Anterior cingulate cortex (tissue), 58 donors: ENCODE measurements at regions not wholly inside any gene's neighbourhood (a gene's known extent, or its start where the extent isn't known, plus 50 kb on each side); places are given as distances from the start of the nearest gene placed in this dataset.
"Not testable (repeated sequence)": the region's sequence is repeated elsewhere in the genome, so short reads cannot be mapped to it uniquely, and the experiment has no call there.

Experiments
- DNase-seq, 58 donors: peaks; one replicate each; lab custom pipeline; 2025; lab: John Stamatoyannopoulos, UW

DNA sequence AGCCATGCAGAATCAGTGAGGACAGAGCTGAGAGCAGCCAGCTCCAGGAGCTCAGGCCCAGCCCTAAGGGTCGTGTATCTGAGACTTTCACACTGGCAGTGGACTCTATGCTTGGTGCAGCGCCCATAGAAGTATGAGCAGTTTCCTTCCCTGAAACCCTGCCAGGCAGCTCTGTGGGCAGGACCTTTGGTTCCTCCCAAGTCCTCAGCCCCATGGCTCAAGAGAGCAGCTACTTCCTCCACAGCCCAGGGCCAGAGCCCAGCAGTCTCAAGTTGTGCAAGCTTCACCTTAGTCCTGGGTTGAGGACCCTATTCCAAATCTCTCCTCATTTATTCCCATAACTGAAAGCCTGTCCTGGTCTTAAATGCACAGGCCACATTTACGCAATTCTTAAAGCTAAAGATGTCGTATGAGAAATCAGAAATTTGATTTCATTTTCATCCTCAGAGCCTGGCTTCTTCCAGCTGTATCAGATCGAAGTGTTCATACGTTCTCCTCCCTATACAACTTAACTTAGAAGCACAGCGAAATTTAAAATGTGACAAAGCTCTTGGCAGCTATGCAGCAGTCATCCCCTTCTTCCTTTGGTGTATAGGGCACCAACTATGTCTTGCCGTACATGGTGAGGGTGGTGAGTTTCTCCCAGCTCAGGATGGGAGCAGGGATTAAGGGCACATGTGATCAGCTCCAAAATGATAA is 1337.1 kb downstream of the RPIA start:
- DNase-seq = peak in 1 of 58 donors; percentile 7

DNA sequence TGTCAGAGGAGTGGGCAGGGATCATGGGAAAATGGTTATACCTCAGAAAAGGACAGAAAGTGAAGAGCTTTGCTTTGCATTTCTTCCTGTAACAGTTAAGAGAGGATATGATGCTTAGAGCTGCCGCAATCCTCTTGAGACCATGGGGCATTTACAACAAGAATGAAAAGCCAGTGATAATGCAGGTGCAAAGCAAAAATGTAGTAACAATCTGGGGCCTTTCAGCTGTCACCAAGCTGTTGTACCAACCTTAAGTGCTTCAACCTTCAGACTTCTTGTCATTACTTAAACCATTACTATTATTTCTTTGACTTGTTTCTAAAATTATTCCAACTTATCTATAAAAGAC is 1337.6 kb downstream of the RPIA start:
- not testable (repeated sequence) for DNase-seq

DNA sequence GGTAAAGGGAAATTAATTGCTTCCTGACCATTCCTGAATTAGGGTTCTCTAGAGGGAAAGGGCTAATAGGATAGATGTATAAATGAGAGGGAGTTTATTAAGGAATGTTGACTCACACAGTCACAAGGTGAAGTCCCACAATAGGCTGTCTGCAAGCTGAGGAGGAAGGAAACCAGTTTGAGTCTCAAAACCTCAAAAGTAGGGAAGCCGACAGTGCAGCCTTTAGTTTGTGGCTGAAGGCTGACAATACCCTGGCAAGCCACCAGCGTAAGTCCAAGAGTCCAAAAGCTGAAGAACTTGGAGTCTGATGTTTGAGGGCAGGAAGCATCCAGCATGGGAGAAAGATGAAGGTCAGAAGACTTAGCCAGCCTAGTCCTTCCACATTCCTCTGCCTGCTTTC is 1340.8 kb downstream of the RPIA start:
- peak in 1 of 58 donors; percentile 11 for DNase-seq

DNA sequence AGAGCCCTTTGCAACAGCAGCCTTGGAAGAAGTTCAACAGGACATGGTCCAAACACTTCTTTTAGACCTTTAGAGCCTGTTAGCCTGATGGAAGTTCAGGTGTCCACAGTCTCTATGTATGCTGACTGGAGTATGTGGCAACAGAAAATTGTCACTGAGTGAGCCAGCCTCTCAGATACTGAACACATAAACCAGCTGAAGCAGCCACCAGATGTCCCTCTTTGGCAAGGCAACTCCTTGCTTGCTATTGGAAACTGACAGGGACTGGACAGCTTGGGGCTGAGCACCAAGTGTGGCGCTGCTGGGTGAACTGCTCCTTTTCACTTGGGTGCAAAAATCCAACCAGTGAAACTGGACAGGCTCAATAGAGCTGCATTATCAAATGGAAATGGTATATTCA is 1344.9 kb downstream of the RPIA start:
- peak in 5 of 58 donors; percentile 9 to 36 (median 15) for DNase-seq

DNA sequence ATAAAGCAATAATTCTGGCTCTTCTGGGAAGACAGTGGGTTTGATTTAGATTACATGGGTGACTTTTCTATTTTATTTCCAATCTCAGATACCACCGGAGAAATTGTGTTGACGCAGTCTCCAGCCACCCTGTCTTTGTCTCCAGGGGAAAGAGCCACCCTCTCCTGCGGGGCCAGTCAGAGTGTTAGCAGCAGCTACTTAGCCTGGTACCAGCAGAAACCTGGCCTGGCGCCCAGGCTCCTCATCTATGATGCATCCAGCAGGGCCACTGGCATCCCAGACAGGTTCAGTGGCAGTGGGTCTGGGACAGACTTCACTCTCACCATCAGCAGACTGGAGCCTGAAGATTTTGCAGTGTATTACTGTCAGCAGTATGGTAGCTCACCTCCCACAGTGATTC is 1347.6 kb downstream of the RPIA start:
- DNase-seq = not testable (repeated sequence)

DNA sequence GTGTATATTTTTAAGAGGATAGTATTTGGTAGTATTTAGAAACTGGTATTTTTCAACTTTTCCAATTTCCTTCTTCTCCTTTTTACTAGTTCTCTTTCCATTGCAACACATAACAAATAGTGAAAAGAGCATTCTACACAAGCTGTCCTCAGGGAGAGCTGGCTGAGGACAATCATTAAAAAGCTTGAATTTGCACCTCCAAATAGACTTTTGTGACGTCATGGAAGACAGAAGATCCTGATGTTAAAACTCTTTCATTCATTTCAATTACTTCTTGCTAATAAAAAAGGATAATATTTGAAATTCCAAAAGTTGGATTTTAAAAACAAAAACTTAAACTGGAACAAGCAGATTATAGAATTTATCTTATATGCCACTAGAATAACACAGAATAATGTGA is 1356.3 kb downstream of the RPIA start:
- not testable (repeated sequence) for DNase-seq

DNA sequence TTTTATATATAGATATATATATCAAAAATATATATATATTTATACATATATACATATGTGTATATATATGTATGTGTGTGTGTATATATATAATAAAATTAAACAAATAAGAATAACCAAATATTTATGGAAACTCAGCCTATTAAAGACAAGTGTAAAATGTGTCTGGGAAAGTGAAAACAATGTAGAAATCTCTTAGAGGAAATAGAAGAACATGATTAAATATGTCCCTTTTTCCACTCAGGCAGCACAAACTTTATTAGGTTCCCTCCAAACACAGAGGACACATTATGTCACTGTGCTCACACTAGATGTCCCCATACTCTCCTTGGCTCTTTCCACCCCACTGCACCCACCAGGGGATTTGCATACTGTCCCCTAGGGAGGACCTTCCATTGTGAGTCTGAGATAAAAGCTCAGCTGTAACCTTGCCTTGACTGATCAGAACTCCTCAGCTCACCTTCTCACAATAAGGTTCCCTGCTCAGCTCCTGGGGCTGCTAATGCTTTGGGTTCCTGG is 1360.7 kb downstream of the RPIA start:
- DNase-seq = not testable (repeated sequence)

DNA sequence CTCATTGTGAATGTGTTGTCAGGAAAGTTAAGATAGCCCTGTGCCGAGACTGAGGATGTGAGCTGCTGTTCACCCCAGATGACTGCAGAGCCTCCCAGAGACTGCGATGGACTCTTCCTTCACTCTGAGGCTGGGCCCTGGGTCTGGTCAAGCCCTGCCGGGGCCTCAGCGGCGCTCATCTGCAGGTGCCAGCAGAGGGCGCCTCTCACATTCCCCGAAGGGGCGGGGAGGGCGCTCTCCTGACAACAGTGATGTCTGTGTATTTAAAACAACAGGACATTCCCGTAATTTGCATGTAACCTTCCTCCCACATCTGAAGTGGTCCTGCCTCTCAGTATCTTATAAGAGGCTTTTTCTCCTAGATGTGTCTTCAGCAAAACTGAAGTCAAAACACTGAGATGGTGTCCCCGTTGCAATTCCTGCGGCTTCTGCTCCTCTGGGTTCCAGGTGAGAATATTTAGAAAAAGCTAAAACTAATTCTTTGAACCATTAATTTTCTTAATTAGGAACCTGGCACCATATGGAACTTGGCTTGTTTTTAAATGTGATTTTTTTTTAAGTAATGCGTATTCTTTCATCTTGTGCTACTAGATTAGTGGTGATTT is 1377.9 kb downstream of the RPIA start:
- DNase-seq = peak in 4 of 58 donors; percentile 3 to 8 (median 4)

DNA sequence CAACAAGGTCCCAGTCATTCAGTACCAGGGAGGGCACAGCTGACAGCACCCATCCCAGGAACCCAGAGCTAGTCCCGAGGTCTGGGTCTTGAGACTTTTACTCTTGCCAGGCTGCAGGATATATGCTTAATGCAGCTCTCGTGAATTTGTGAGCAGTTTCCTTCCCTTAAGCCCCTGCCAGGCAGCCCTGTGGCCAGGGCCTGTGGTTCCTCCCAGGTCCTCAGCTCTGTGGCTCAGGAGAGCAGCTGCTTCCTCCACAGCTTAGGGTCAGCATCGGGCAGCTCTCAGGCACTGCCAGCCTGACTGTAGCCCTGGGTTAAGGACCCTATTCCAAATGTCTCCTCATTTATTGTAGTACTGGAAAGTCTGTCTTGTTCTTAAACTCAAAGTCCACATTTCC is 1384.8 kb downstream of the RPIA start:
- no peak for DNase-seq

DNA sequence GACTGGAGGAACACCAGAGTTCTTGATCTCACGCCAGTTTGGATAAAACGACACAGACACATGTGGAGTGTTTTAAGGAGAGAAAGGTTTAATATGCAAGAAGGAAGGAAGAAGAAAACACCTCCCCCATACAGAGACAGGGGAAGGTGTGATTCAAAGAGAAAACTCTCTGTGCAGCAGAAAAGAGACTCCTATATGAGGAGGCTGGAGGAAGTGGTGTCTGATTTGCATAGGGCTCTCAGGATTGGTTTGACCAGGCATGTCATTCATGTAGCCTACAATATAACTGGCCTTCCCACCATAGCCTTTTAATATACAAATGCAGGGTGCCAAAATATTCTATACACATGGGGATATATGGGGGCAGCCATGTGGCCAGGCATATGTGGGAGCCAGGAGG is 1386.5 kb downstream of the RPIA start:
- no peak for DNase-seq

DNA sequence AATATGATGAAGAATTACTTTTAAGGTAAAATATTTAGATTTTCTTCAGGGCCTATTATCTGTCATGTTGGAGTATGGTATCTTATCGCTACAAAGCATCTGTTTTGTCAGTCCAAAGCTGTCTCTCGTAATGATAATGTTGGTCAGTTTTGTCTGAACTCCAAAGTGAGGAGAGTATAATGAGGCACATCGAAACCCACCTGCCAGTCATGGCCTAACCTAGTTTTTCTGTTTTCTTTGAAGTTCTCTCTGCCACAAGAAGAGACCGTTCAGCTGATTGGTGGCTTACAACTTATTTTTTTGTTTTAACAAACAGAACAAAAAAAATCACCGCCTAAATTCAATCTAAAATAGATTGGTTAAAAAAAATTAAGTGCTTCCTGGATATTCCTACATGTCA is 1387.9 kb downstream of the RPIA start:
- DNase-seq = no peak

DNA sequence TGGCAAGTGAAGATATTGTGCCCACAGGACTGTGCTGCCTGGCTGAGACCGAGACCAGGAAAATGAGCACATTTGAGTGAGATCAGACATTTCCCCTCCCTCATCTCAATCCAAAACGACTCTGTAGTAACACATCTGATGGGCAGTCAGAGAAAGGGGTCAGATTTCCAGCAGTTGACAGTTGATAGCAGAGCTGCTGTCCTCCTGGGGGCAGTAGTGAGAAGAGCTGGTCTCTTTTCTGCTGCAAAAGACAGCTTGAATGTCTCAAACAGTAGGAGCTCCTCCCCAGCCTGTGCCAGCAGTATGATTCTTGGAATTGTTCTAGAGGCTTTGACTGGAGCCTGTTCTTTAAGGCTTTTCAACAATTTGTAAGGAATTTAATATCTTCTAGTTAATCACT is 1396.3 kb downstream of the RPIA start:
- DNase-seq = not testable (repeated sequence)

DNA sequence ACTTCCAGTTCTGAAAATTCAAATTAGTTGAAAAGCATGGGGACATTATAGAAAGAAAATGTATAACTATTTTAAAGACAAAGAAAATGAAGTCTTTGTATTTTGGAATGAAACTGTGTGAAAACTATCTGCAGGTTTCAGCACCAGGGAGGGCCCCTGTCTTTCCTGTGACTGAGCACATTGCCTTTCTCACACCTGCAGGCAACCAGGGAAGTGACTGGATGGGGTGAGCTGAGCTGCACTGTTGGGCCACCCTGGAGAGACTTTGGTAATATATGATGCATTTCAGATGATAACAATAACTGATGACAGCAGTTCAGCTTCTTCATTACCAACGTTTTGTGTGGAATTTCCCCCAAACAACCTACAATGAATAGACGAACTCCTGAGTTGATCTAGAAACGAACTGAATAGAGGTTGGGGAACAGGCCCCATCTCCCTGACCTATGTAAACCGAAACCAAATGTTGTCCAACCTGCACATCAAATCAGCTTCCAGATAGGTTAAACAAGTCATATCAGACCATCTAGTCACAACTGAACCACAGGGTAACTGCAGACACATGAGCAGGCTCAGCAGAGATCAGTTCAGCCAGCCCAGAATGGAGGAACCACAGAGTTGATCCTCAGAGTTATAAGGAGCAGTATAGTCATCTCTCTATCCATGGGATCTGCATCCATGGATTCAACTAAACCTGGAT is 1402.2 kb downstream of the RPIA start:
- not testable (repeated sequence) for DNase-seq

DNA sequence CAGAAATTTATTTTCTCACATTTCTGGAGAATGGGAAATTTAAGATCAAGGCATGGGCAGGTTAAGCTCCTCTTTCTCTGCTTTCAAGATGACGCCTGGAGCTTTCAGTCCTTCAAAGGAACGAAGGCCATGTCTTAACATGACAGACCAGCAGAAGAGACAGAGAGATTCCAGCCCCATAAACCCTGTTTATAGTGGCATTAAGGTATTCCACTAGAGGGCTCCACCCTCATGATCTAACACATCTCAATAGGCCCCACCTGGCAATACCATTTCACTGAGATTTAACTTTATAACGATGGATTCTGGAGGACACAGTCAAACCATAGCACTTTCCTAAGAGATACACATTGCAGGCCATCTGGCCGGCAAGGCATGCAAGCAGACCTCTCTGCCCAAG is 1406.1 kb downstream of the RPIA start:
- not testable (repeated sequence) for DNase-seq

DNA sequence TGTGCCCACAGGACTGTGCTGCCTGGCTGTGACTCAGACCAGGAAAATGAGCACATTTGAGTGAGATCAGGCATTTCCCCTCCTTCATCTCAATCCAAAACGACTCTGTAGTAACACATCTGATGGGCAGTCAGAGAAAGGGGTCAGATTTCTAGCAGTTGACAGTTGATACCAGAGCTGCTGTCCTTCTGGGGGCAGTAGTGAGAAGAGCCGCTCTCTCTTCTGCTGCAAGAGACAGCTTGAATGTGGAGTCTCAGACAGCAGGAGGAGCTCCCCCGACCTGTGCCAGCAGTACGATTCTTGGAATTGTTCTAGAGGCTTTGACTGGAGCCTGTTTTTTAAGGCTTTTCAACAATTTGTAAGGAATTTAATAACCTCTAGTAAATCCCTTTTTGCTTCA is 1413.7 kb downstream of the RPIA start:
- peak in 1 of 58 donors; percentile 3 for DNase-seq

DNA sequence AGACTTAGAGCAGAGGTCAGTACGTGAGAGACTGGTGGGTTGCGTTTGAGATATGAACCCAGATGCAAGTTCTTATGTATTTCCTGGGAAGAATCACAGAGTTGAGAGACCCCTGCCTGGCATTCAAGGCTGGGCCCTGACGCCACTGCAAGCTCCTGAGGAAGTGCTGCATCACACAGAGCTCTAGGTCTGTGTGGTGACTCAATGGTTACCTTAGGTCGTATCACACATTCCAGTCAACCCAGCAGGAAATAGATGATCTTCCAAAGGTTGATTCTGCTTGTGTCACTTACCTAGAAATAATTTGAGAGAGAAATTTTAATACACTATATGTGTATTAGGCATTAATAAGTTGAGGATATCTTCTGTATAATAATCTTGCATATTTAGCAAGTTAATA is 1431.9 kb downstream of the RPIA start:
- not testable (repeated sequence) for DNase-seq

DNA sequence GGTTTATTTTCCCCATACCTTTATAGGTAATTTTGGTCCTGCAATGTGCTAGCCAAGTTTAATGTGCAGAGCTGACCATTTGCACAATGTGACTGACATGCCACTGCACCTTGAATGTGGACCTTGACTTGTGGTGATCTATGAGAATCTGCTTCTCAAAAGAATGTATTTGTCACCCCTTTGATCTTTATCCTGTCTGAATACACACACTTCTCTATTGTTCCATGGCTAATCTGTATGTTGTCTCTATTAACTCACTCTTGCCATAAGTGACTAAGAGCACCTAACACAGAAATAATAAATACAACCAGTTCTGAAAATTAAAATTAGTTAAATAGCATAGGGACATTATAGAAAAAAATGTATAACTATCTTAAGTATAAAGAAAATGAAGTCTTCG is 1447.6 kb downstream of the RPIA start:
- DNase-seq = not testable (repeated sequence)

DNA sequence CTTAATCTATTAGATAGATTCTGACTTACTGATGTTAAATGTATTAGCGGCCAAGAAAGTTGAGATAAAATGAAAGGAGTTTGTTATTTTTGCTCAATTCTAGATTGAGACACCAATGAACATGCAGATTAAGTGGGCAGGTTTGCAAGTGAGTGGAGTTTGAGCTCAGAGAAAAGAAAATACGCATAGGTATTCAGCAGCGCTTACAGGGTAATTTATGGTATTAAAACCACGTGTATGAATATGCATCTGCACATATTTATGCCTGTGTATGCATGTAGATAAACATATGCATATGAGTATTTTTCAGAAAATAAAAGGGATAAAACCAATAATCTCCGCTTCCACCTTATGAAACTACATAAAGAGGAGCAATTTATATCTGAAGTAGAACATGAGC is 1450.1 kb downstream of the RPIA start:
- not testable (repeated sequence) for DNase-seq

DNA sequence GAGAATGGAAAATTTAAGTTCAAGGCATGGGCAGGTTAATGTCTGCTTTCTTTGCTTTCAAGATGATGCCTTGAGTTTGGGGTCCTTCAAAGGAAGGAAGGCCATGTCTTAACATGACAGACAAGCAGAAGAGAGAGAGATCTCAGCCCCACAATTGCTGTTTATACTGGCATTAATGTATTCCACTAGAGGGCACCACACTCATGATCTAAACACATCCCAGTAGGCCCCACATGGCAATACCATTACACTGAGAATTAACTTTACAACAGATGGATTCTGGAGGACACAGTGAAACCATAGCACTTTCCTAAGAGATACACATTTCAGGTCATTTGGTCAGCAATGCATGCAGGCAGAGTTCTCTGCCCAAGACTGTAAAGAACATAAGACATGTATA is 1460.3 kb downstream of the RPIA start:
- peak in 1 of 58 donors; percentile 2 for DNase-seq

DNA sequence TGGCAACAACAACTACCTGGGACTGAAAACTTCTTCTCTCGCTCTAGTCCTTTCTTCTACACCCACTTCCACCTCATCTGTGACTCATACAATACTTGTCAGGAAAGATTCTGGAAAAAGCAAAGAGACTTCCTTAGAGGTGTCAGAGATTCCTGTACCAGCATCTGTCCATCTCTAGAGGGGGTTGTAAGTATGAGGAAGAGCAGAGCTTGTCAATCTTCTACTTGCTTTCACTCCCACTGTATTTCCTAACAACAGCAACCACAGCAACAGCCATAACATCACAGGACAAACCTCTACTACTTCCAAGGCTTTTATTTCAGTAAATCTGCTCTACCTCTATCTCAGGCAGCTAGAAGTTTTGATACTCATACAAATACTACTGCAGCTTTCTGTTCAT is 1479.5 kb downstream of the RPIA start:
- DNase-seq = not testable (repeated sequence)

DNA sequence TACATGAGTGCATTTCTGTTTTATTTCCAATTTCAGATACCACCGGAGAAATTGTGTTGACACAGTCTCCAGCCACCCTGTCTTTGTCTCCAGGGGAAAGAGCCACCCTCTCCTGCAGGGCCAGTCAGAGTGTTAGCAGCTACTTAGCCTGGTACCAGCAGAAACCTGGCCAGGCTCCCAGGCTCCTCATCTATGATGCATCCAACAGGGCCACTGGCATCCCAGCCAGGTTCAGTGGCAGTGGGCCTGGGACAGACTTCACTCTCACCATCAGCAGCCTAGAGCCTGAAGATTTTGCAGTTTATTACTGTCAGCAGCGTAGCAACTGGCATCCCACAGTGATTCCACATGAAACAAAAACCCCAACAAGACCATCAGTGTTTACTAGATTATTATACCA is 1481.6 kb downstream of the RPIA start:
- peak in 8 of 58 donors; percentile 1 to 14 (median 2) for DNase-seq
